HEK293 (cell line): ENCODE measurements at regions not wholly inside any gene's neighbourhood (a gene's known extent, or its start where the extent isn't known, plus 50 kb on each side); places are given as distances from the start of the nearest gene placed in this dataset.
"Not testable (repeated sequence)": the region's sequence is repeated elsewhere in the genome, so short reads cannot be mapped to it uniquely, and the experiment has no call there.

ENCODE experiments used
- CTCF ChIP-seq: fragments of 450-650 bp; formaldehyde crosslinking; IDR thresholded peaks from 2 replicates; pipeline ENCODE4 v1.5.1; 2016; ENCODE audit warnings: missing biosample characterization, missing genetic modification characterization
- FEZF1 ChIP-seq: fragments of 450-650 bp; formaldehyde crosslinking; IDR thresholded peaks from 2 replicates; pipeline ENCODE4 v1.5.1; 2016; ENCODE audit warnings: missing biosample characterization, missing genetic modification characterization
- SETDB1 ChIP-seq: IDR thresholded peaks from one replicate; pipeline ENCODE4 v1.6.1; 2017; ENCODE audit warnings: mild to moderate bottlenecking, low read length, moderate library complexity, mixed read lengths; ENCODE audit not compliant: insufficient read length
- ZIC2 ChIP-seq: fragments of 450-650 bp; formaldehyde crosslinking; IDR thresholded peaks from 2 replicates; pipeline ENCODE4 v1.5.1; 2016; ENCODE audit warnings: missing biosample characterization, missing genetic modification characterization
- ZNF19 ChIP-seq: fragments of 450-650 bp; formaldehyde crosslinking; IDR thresholded peaks from 2 replicates; pipeline ENCODE4; 2016; ENCODE audit warnings: missing biosample characterization, missing genetic modification characterization, low read depth
- ZNF776 ChIP-seq: fragments of 450-650 bp; formaldehyde crosslinking; IDR thresholded peaks from 2 replicates; pipeline ENCODE4 v1.5.0; 2017; ENCODE audit warnings: missing biosample characterization, missing genetic modification characterization, borderline replicate concordance

DNA sequence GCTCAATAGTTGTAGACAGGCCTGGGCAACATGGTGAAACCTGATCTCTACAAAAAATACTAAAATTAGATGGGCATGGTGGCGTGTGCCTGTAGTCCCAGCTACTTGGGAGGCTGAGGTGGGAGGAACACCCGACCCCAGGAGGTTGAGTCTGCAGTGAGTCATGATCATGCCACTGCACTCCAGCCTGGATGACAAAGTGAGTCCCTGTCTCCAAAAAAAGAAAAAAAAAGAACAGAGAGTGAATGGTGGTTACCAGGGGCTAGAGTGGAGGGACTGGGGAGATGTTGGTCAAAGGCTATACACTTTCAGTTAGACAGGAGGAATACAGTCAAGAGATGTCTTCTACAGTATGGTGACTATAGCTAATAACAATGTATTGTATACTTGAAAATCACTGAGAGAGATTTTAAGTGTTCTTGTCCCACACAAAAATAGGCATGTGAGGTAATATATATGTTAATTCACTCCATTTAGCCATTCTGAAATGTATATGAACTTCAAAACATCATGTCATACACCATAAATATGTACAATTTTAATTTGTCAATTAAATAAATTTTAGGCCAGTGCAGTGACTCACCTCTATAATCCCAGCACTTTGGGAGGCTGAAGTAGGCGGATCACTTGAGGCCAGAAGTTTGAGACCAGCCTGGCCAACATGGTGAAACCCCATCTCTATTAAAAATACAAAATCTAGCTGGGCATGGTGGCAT is 148.6 kb downstream of the CRLF3 start:
- TF ChIP-seq ZNF776 (tag by site-specific recombination); FEZF1 (tag by site-specific recombination); CTCF; ZNF19 (tag by site-specific recombination); SETDB1; ZIC2: not testable (repeated sequence)
